ENCODE measurements at regions not wholly inside any gene's neighbourhood (a gene's known extent, or its start where the extent isn't known, plus 50 kb on each side); places are given as distances from the start of the nearest gene placed in this dataset.

GRCh38 chrX:74195605-74196004 lies 108.4 kb upstream of the ZCCHC13 start:
- Histone ChIP-seq H2BK12ac (ENCODE audit: insufficient read length, low read depth, low read length) (no peak overlapping the region), H4K91ac (ENCODE audit: insufficient read length, low read depth, low read length) (no peak overlapping the region), H4K20me1 (ENCODE audit: control insufficient read depth, insufficient read depth, insufficient read length) (no peaks in the 10 kb centered on the region), H3K79me1 (ENCODE audit: insufficient read depth, low read depth, low read length, poor library complexity, severe bottlenecking) (no peaks in the 10 kb centered on the region), H4K5ac (ENCODE audit: insufficient read length, low read depth, low read length) (no peak overlapping the region), H3K9me3 (ENCODE audit: control insufficient read depth, low read depth, low read length) (no peaks in the 10 kb centered on the region), H3K56ac (ENCODE audit: insufficient read length, low read depth, low read length) (no peak overlapping the region), H3K4me2 (ENCODE audit: insufficient read depth, insufficient read length, low read length) (no peak overlapping the region), H3K27me3 (ENCODE audit: insufficient read depth, low read length) (no peaks in the 10 kb centered on the region), H2BK15ac (ENCODE audit: low read depth, low read length) (no peak overlapping the region), H2AK5ac (ENCODE audit: insufficient read length, low read length) (no peak overlapping the region), H4K8ac (replicated peaks; ENCODE audit: insufficient read length, low read depth, low read length) (no peak overlapping the region), H2AFZ (ENCODE audit: low read length) (no peak overlapping the region), H3K9ac (ENCODE audit: extremely low read depth, insufficient read length, low read length) (no peak overlapping the region), H3K27ac (ENCODE audit: insufficient read length, low read depth, low read length) (no peak overlapping the region), H2BK5ac (ENCODE audit: insufficient read length, low read length) (no peak overlapping the region), H3K4me1 (ENCODE audit: insufficient read depth, low read length) (no peaks in the 10 kb centered on the region), H2BK20ac (ENCODE audit: low read depth, low read length, poor library complexity, severe bottlenecking) (no peak overlapping the region), H3T11ph (ENCODE audit: low read length) (no peak overlapping the region), H3K4ac (ENCODE audit: low read depth, low read length) (no peak overlapping the region), H3K23me2 (ENCODE audit: insufficient read length, low read depth, low read length, poor library complexity, severe bottlenecking) (no peaks in the 10 kb centered on the region), H3K23ac (ENCODE audit: insufficient read length, low read depth, low read length) (no peak overlapping the region), H3K14ac (ENCODE audit: insufficient read depth, low read length) (no peak overlapping the region), H3K79me2 (ENCODE audit: insufficient read depth, low read length) (no peaks in the 10 kb centered on the region), H3K18ac (ENCODE audit: insufficient read length, low read depth, low read length) (no peak overlapping the region), H2BK120ac (ENCODE audit: low read depth, low read length, poor library complexity, severe bottlenecking) (no peak overlapping the region)
- DNase-seq, result no peak
- Mint-ChIP-seq H3K27ac (peak overlapping the region in 1 of 3 experiments; percentile 63; a peak in 1 of 7 replicates), H3K4me1 (peaks cover 8 to 9% of the 10 kb centered on the region in 2 experiments), H3K9me3 (peaks cover 7 to 10% of the 10 kb centered on the region in 2 experiments; a peak in 4 of 5 replicates), H3K4me3 (no peak overlapping the region), H3K36me3 (ENCODE audit: insufficient read depth in 1 of 3, low read depth in 3 of 3) (peaks cover 6 to 39% (median 9%) of the 10 kb centered on the region in 3 experiments), H3K27me3 (ENCODE audit: low read depth) (no peaks in the 10 kb centered on the region)
- TF ChIP-seq, protein P1, sequence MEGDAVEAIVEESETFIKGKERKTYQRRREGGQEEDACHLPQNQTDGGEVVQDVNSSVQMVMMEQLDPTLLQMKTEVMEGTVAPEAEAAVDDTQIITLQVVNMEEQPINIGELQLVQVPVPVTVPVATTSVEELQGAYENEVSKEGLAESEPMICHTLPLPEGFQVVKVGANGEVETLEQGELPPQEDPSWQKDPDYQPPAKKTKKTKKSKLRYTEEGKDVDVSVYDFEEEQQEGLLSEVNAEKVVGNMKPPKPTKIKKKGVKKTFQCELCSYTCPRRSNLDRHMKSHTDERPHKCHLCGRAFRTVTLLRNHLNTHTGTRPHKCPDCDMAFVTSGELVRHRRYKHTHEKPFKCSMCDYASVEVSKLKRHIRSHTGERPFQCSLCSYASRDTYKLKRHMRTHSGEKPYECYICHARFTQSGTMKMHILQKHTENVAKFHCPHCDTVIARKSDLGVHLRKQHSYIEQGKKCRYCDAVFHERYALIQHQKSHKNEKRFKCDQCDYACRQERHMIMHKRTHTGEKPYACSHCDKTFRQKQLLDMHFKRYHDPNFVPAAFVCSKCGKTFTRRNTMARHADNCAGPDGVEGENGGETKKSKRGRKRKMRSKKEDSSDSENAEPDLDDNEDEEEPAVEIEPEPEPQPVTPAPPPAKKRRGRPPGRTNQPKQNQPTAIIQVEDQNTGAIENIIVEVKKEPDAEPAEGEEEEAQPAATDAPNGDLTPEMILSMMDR (conservative IDR thresholded peaks at IDR 0.05), result no peak

Measured in H9 (cell line).